RWPE2 (cell line): ENCODE measurements at regions not wholly inside any gene's neighbourhood (a gene's known extent, or its start where the extent isn't known, plus 50 kb on each side); places are given as distances from the start of the nearest gene placed in this dataset.

Experiments used
- ATAC-seq: fragments of 200-7000 bp; cut with Tn5 transposase; 3 replicates; pipeline ENCODE4 v1.9.1; 2021; ENCODE audit warnings: low read depth
- DNase-seq: peaks from one replicate; pipeline ENCODE4 v3.0.0-alpha.2; 2020; ENCODE audit warnings: low spot score
- H3K27ac ChIP-seq: fragments of 450-650 bp; 2 replicates; pipeline ENCODE4 v1.5.1; 2017; ENCODE audit warnings: mild to moderate bottlenecking; ENCODE audit not compliant: poor library complexity, severe bottlenecking
- H3K27me3 ChIP-seq: fragments of 250-450 bp; sonication (Bioruptor Pico); 2 replicates; pipeline ENCODE4 v1.5.1; 2021; ENCODE audit warnings: mild to moderate bottlenecking, moderate library complexity; ENCODE audit not compliant: insufficient read depth, poor library complexity, severe bottlenecking
- H3K36me3 ChIP-seq: fragments of 250-450 bp; sonication (Bioruptor Pico); 2 replicates; pipeline ENCODE4 v1.5.1; 2020; ENCODE audit warnings: low read depth, mild to moderate bottlenecking, moderate library complexity
- H3K4me1 ChIP-seq: fragments of 250-450 bp; sonication (Bioruptor Pico); 2 replicates; pipeline ENCODE4 v1.5.1; 2021; ENCODE audit warnings: mild to moderate bottlenecking, moderate library complexity; ENCODE audit not compliant: insufficient read depth, poor library complexity, severe bottlenecking
- H3K4me3 ChIP-seq: fragments of 250-450 bp; sonication (Bioruptor Pico); 2 replicates; pipeline ENCODE4 v1.5.1; 2021; ENCODE audit warnings: mild to moderate bottlenecking, moderate library complexity; ENCODE audit not compliant: severe bottlenecking
- H3K9me3 ChIP-seq: fragments of 250-450 bp; sonication (Bioruptor Pico); 2 replicates; pipeline ENCODE4 v1.5.1; 2021; ENCODE audit warnings: mild to moderate bottlenecking, moderate library complexity; ENCODE audit not compliant: severe bottlenecking
- TF ChIP-seq, protein P1 (sequence below): fragments of 450-650 bp; IDR thresholded peaks from one replicate; pipeline ENCODE4 v1.5.1; 2017; ENCODE audit warnings: mild to moderate bottlenecking, moderate library complexity; ENCODE audit not compliant: poor library complexity, severe bottlenecking

DNA sequence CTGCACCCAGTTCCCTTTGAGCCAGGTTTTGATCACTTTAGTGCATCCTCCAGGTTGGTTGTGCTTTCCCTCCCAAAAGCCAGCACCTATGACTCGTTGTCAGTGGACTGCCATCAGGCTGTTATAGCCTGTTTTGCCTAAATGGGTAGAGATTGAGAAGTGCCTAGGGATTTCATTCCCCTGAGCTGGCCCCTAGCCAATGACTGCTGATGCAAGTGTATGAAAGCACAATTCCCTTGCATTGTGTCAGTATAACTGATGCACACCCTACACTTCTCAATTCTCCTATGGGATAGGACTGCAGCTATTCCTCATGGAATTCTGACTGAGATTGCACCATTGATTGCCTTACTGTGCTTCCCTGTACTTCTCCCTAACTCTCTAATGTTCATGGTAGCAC, 102.1 kb upstream of the ARPP21 start:
- H3K27me3 ChIP-seq = no peaks in the 10 kb centered on the region
- no peak for DNase-seq
- no peak overlapping the region for H3K27ac ChIP-seq
- H3K4me1 ChIP-seq = no peaks in the 10 kb centered on the region
- no peak for ATAC-seq
- no peaks in the 10 kb centered on the region for H3K36me3 ChIP-seq
- no peak overlapping the region for H3K4me3 ChIP-seq
- TF ChIP-seq, protein P1, sequence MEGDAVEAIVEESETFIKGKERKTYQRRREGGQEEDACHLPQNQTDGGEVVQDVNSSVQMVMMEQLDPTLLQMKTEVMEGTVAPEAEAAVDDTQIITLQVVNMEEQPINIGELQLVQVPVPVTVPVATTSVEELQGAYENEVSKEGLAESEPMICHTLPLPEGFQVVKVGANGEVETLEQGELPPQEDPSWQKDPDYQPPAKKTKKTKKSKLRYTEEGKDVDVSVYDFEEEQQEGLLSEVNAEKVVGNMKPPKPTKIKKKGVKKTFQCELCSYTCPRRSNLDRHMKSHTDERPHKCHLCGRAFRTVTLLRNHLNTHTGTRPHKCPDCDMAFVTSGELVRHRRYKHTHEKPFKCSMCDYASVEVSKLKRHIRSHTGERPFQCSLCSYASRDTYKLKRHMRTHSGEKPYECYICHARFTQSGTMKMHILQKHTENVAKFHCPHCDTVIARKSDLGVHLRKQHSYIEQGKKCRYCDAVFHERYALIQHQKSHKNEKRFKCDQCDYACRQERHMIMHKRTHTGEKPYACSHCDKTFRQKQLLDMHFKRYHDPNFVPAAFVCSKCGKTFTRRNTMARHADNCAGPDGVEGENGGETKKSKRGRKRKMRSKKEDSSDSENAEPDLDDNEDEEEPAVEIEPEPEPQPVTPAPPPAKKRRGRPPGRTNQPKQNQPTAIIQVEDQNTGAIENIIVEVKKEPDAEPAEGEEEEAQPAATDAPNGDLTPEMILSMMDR = no peak
- H3K9me3 ChIP-seq = no peaks in the 10 kb centered on the region

DNA sequence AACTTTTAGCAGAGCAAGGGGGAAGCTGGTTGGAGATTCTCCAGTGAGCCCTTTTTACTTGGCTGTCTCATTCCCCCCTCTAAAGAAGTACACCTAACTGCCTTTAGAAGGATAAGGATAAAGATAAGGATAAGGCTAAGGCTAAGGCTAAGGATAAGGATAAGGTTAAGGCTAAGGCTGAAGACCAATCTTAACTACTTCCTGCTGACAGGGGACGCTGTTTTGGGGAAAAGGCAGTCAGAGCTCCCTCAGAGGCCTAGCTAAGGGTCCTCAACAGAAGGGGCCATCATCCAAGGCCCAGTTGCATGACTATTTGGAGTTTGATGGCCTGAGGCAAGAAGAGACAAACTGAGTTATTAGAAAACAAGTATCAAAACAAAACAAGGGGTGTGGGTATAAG, 94.3 kb upstream of the ARPP21 start:
- no peak for DNase-seq
- Histone ChIP-seq H3K27ac (no peak overlapping the region), H3K4me3 (no peak overlapping the region), H3K27me3 (no peaks in the 10 kb centered on the region), H3K36me3 (no peaks in the 10 kb centered on the region), H3K4me1 (no peaks in the 10 kb centered on the region), H3K9me3 (no peaks in the 10 kb centered on the region)
- TF ChIP-seq, protein P1 = no peak
- ATAC-seq = no peak

DNA sequence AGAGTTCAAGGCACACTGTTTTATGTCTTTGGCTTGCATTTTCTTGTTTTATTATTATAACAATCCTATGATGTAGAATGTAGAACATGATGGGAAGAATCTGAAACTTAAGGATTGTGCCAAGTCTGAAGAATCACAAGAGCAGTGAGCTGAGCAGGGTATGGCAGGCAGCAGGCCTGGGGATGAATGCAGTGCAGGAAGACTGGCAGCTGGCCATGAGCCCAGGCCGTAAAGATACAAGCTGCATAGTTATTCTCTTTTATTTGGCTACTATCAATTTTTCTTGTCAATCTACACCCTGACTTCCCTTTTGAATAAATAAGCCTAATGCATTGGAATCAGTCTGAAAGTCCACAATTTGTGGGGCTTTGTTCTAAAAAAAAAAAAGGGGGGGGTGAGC, 89.6 kb upstream of the ARPP21 start:
- H3K27ac ChIP-seq = no peak overlapping the region
- ATAC-seq = no peak
- no peaks in the 10 kb centered on the region for H3K36me3 ChIP-seq
- TF ChIP-seq, protein P1 = no peak
- H3K9me3 ChIP-seq = no peaks in the 10 kb centered on the region
- H3K27me3 ChIP-seq = no peaks in the 10 kb centered on the region
- H3K4me3 ChIP-seq = no peak overlapping the region
- no peaks in the 10 kb centered on the region for H3K4me1 ChIP-seq
- no peak for DNase-seq

DNA sequence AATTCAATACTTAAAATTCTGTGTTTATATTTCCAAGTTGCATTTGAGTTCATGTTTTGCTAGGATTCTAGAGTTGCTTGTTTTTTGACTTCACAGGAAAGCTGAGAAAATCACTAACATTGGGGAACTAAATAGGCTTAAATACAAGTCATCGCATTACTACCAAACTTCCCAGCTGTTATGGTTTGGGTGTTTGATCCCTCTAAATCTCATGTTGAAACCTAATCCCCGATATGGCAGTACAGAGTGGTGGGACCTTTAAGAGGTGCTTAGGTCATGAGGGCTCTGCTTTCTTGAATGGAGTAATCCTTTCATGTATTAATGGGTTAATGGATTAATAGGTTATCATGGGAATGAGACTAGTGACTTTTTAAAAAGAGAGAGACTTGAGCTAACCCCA, 77.2 kb upstream of the ARPP21 start:
- TF ChIP-seq, protein P1 = no peak
- H3K4me1 ChIP-seq = no peaks in the 10 kb centered on the region

GRCh38 chr3:35565048-35565447, 74.3 kb upstream of the ARPP21 start:
- Histone ChIP-seq H3K36me3 (no peaks in the 10 kb centered on the region), H3K27ac (no peak overlapping the region), H3K4me1 (no peaks in the 10 kb centered on the region), H3K9me3 (no peaks in the 10 kb centered on the region), H3K4me3 (no peak overlapping the region), H3K27me3 (no peaks in the 10 kb centered on the region)
- DNase-seq (no peak), ATAC-seq (no peak)
- TF ChIP-seq, protein P1 = no peak

More for the DNA sequence above, 77.2 kb upstream of the ARPP21 start:
- ATAC-seq (no peak), DNase-seq (no peak)
- Histone ChIP-seq H3K27ac (no peak overlapping the region), H3K27me3 (no peaks in the 10 kb centered on the region), H3K36me3 (no peaks in the 10 kb centered on the region), H3K9me3 (no peaks in the 10 kb centered on the region), H3K4me3 (no peak overlapping the region)
